GM20000 (cell line): ENCODE measurements at regions not wholly inside any gene's neighbourhood (a gene's known extent, or its start where the extent isn't known, plus 50 kb on each side); places are given as distances from the start of the nearest gene placed in this dataset.

Source experiments
- DNase-seq: peaks from one replicate; pipeline ENCODE4 v3.0.0; 2012; ENCODE audit warnings: low spot score
- TF ChIP-seq, protein P1 (sequence below): IDR thresholded peaks from 2 replicates; pipeline ENCODE4 v1.5.1; 2012; ENCODE audit warnings: mild to moderate bottlenecking, control low read depth; ENCODE audit errors: extremely low read depth, missing control alignments

- TF ChIP-seq, protein P1, sequence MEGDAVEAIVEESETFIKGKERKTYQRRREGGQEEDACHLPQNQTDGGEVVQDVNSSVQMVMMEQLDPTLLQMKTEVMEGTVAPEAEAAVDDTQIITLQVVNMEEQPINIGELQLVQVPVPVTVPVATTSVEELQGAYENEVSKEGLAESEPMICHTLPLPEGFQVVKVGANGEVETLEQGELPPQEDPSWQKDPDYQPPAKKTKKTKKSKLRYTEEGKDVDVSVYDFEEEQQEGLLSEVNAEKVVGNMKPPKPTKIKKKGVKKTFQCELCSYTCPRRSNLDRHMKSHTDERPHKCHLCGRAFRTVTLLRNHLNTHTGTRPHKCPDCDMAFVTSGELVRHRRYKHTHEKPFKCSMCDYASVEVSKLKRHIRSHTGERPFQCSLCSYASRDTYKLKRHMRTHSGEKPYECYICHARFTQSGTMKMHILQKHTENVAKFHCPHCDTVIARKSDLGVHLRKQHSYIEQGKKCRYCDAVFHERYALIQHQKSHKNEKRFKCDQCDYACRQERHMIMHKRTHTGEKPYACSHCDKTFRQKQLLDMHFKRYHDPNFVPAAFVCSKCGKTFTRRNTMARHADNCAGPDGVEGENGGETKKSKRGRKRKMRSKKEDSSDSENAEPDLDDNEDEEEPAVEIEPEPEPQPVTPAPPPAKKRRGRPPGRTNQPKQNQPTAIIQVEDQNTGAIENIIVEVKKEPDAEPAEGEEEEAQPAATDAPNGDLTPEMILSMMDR, result no peak
- DNase-seq, result no peak
These were observed 70.6 kb upstream of the PAXBP1 start for GRCh38 chr21:32842146-32842545.

DNA sequence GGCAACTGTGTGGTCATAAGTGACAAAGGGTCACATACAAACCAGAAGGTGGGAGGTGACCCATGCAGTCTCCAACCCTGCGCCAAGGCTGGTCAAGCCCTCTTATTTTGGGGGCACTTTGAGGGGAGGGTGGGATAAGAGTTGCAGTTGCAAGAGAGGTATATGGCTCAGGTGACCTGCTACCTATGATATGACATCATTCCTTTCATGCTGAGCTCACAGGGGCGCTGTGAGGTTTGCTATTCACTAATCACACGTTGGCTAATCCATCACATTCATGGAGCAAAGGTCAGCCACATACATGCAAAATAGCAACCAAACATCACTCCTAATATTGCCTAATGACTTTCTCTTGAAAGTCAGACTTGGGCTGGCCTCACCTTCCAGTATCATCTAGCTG is 72.0 kb upstream of the PAXBP1 start:
- no peak for DNase-seq

DNA sequence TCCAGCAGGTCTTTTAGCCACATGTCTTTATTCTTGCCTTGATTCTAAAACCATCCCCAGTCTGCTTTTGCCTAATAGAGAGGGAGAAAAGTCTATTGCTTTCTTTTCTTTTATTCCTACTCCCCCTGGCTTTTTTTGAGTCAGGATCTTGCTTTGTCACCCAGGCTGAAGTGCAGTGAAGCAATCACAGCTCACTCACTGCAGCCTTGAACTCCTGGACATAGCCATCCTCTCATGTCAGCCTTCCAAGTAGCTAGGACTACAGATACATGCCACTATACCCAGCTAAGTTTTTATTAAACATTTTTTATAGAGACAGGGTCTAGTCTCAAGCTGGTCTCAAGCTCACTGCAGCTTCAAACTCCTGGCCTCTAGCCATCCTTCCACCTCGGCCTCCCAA is 72.5 kb upstream of the PAXBP1 start:
- no peak for DNase-seq
- TF ChIP-seq, protein P1, result no peak

More for the DNA sequence above, 72.0 kb upstream of the PAXBP1 start:
- TF ChIP-seq, protein P1, result no peak

DNA sequence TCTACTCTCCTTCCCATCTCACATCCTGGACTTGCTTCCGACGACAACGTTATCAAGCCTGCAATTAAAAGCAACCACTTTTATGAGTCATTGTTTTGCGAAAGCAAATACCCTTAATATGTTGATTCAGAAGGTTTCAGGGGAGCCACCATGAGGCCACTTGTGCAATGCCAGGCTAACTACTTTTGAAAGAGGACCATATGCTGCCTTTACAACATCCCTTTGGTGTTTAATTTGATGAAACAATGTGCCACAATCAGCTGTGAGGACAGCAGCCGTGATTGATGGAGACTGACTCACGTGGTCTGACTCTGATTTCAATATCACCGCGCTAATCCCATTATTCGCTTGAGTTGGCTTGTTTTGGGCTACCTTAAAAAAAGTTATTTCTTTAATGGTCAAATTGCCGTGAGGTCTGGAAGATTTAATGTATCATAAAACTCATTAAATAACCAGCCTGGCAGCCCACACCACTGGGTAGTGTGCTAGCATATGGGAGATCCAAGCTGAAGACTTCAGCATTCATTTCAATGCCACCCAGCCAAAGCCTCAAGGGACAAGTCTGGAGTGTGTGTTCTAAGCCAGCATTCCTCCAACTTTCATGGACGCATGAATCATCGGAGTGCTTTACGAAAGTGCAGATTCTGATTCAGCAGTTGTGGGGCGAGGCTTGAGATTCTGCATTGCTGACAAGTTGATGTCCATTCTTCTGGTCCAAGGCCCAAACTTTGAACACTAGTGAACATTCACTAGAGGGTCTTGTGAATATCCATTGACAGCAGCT is 73.3 kb upstream of the PAXBP1 start:
- TF ChIP-seq, protein P1, result no peak
- no peak for DNase-seq

DNA sequence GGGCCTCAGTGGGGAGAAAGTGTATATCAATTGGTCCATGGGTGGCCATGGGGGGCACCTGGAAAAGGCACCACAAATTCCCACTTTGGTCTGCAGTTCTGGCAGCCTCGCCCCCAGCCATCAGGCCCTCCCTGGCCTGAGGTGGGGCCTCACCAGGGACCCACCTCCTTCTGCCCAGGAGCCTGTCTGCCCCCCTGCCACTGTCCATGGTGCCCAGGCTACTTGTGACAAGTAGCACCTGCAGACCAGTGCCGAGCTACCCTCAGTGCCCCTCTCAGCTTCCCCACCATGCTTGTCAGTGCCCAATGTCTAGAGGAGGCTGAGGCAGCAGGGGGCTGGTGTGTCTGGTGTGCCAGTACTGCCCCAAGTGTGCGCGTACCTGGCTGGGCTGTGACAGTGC is 87.1 kb upstream of the PAXBP1 start:
- TF ChIP-seq, protein P1, result no peak
- no peak for DNase-seq

GRCh38 chr21:32860399-32860798 is 88.8 kb upstream of the PAXBP1 start:
- DNase-seq, result no peak
- TF ChIP-seq, protein P1, result no peak

GRCh38 chr21:32861866-32862265 is 90.3 kb upstream of the PAXBP1 start:
- TF ChIP-seq, protein P1, result no peak
- DNase-seq, result no peak
